ENCODE measurements at regions not wholly inside any gene's neighbourhood (a gene's known extent, or its start where the extent isn't known, plus 50 kb on each side); places are given as distances from the start of the nearest gene placed in this dataset.
A peak's percentile ranks its signal among the peaks of the same experiment; 100 is the strongest.

DNA sequence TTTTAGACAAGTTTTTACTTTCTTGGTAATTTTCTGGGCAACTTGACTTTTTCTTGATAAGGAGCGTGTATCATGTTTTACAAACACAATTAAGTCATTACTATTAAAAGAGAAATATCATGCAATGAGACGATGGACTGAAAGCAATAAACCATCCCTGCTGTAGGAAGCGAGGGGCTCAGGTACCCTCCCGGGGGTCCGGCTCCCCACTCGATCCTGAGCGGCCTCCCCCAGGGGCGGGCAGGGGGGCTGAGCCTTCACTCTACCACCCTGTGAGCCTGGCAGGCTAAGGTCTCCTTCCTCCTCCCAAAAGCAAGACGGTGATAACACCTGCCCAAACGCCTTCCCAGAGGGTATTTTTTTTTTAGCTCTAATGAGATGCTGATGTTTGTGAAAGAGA lies 51.8 kb upstream of the ADGRA1 start:
- no peak for ATAC-seq

DNA sequence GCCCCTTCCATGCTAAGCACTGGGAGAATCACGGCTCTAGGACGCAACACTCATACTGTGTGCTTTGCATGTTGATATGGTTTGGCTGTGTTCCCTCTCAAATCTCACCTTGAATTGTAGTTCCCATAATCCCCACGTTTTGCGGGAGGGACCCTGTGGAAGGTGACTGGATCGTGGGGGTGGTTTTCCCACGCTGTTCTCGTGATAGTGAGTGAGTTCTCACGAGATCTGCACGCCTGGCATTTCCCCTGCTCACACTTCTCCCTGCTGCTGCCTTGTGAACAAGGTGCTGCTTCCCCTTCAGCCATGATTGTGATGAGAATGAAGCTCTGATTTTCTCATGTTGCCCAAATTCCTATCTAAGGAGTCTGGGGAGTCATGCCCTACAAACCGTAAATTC lies 53.0 kb upstream of the ADGRA1 start:
- ATAC-seq: no peak

DNA sequence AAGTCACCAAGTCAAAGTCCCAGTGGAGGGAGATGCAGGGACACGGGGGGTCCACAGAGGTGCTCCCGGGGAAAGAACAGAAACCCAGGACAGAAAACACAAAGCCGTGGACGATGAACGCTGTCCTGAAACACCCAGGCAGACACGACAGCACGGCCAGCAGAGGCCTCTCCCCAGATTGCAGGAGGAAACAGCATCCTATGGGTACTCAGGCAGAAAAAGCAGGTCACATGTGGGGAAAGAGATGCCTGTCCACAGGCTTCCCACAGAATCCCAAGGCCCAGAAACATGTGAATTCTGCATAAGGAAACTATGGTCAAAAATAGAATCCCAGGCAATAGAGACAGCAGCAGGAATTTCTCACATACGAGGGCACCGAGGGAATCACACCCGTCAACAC lies 53.6 kb upstream of the ADGRA1 start:
- ATAC-seq: no peak

DNA sequence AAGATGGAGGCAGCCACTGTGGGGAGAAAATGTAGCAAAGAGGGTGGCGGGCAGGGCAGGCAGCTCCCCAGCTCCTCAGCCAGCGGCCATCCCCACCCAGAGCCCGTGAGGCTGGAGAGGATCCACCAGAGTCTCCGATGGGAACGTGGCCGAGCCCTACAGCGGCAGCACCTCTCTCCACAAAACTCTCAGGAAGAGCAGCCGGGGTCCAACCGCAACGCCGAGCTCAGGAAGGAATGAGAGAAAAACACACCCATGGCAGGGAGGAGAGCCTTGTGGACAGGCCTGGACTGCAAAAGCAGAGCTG lies 54.0 kb upstream of the ADGRA1 start:
- ATAC-seq: no peak

DNA sequence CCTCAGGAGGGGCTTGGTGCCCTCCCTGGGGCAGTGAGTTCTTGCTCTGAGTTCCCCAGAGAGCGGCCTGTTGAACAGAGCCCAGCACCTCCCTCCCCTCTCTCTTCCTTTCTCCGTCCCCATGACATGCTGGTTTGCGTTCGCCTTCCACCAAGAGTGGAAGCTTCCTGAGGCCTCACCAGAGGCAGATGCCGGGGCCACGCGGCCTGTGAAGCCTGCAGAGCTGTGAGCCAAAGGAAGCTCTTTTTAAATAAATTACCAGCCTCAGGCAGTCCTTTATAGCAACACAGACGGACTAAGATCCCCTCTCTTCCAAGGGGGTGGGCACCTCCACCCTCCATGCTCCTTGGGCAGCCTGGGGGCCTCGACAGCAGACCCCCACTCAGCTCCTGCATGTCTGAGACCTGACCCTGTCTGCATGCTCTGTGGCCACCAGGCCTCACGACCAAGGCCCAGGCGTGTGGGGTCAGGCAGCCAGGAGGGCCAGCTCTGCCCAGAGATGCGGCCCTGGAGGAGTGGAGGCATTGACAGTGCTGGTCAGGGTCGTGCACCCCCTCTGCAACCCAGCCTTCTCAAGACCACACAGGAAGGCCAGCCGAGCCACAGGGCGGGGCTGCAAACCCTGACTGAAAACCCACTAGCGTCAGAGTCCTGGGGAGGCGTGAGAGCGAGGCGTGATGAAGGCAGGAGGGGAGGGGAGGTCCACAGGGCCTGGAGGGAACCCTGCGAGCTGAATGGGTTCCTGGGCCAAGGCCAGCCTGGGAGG lies 54.6 kb upstream of the ADGRA1 start:
- peak; percentile 16 for ATAC-seq

DNA sequence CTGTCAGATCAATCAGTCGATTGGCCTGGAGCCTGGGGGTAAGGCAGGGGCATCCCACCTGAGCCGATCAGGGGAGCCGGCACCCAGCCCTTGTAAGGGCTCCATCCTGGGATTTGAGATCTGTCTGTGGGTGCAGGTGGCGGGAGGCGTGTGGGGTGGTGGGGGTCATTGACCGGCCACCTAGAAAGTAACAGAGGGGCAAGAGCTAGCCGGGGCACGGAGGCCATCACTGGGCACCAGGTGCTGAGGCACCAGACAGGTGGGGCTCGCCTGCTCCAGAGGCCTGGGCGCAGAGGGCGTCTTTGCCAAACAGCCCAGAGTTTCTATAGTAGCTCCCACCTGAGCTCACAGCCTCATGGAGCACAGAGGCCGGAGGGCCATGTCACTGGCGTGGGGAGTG lies 55.5 kb upstream of the ADGRA1 start:
- ATAC-seq: no peak

DNA sequence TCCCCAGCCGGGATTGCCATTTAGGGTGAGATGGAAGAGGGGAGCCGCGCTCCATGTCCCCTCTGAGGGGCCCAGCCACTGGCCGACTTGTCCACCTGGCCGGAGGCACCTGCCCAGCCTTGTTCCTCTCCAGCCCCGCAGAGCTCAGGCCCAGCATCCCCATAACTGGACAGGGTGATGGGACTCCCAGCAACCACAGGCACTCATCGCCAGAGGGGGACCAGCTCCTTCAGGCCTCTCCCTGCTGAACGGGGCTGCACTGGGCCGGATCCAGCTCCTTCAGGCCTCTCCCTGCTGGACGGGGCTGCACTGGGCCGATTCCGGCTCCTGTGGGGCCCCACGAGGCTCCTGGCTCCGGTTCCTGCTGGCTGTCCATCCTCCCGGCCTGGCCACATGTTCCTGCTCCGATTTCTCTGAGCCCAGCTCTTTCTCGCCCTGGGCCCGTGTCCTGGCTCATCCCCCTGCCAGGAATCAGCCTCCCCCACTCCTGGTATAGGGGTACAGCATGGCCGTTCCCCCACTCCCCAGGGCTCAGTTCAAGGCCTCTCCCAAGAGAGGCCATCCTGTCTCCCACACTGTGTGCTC lies 56.1 kb upstream of the ADGRA1 start:
- ATAC-seq: no peak

DNA sequence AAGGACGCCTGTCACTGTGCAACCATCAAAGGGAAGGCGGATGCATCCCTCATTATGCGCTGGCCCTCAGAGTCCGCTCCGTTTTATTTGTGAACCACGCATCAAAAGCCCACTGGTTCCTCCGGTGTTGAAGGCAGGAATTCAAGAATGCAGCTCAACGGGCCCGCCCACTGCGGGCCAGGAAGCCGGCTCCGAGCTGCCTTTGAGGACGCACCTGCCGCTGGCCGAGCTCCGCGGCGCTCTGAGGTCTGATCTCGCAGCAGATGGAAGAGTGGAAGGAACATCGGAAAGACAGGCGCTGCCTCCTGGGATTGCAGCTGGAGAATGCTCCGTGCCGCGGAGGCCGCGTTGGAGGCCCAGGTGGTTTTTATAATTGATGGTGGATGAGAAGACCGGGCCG lies 56.9 kb upstream of the ADGRA1 start:
- no peak for ATAC-seq

DNA sequence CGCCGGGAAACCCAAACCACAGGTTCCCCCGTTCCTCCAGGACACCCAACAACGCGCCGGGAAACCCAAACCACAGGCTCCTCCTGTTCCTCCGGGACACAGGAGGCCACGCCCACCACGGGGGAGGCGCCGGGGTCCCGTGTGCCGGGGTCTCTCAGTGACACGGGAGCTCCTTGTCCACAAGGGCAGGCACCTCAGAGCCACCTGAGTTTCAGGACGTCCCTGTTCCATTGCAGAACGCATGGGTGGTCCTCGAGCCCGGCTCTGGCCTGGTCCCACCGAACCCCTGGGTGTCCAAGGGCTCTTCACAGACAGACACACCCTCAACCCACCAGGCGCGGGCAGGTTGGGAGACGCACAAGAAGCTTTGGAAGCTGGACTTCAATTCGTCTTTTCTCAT lies 57.6 kb upstream of the ADGRA1 start:
- no peak for ATAC-seq

DNA sequence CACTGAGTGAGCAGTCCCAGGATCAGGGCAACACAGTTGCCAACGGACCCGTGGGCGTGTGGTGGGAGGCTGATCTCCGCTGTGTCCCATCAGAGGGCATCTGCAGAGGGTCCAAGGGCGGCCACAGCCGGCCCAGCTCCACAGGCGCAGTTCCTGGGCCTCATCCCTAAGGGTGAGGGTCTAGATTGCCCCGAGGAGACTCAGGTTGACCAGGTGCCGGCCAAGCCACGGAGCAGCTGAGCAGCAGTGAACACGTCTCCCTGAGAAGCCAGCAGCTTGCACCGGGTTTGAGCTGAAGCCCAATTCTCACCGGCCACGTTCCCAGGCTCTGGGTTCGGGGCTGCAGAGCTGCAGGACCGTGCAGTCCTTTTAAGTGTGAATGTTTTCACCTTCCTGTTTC lies 58.8 kb upstream of the ADGRA1 start:
- ATAC-seq: no peak

DNA sequence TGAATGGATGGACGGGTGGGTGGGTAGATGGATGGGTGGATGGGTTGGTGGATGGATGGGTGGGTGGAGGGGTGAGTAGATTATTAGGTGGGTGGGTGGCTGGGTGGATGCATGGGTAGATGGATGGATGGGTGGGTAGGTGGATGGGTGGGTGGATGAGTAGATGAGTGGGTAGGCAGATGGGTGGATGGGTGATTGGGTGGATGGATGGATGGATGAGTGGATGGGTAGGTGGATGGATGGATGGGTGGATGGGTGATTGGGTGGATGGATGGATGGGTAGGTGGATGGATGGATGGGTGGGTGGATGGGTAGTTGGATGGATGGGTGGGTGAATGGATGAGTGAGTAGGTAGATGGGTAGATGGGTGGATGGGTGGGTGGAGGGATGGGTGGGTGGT lies 59.6 kb upstream of the ADGRA1 start:
- no peak for ATAC-seq

DNA sequence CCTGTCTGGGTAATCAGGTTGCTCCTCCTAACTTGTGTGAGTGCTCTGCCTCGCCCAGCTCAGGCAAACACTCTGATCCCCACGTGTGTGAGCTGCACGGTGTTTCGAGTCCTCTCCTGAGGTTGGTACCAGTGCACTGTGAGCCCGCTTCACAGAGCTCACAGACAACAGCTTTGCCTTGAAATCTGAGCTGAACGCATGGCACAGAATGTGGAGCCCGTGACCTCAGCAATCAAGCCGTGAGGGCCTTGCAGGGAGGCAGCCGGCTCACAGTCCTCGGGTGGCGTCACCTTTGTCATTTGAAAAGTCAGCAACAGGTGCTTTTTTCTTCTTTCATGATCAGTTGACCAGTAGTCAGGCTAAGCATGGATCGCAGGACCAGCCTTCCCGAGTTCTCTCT lies 60.2 kb upstream of the ADGRA1 start:
- ATAC-seq: no peak

DNA sequence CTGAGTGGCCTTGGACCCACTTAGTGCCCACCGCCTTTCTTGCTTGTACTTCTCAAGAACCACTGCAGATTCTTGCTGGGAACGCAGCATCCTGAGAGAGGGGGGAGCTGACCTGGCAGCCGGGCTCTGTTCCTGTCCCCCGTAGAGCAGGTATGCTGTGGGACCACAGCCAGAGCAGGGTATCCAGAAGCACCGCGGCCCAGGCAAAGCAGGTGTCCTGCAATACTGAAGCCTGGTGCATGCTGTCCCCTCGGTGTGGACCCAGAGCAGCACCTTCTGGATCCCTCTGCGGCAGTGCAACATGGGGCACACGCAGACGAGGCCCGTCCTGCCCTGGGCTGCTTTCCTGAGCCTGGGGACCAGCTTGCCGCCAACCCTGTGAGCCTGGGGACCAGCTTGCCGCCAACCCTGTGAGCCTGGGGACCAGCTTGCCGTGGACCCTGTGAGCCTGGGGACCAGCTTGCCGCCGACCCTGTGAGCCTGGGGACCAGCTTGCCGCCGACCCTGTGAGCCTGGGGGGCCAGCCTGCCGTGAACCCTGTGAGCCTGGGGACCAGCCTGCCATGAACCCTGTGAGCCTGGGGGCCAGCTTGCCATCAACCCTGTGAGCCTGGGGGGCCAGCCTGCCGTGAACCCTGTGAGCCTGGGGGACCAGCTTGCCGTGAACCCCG lies 60.9 kb upstream of the ADGRA1 start:
- no peak for ATAC-seq

DNA sequence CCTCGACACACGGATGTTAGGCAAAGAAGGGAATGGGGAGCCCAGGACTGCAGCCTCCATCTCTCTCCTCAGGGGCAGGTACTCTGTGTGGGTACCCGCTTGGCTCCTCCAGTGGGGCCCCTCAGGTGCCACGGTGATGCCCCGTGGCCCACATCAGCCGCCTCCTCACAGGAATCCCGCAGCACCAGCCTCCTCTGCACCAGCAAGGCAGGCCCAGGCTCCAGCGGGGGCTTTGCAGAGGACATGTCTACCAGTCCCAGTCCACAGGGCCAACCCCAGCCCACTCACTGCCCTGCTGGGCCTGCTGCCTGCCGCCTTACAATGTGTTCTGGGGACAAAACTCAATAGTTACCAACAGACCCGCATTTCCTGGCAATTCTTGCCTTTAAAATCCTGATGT lies 61.6 kb upstream of the ADGRA1 start:
- no peak for ATAC-seq

DNA sequence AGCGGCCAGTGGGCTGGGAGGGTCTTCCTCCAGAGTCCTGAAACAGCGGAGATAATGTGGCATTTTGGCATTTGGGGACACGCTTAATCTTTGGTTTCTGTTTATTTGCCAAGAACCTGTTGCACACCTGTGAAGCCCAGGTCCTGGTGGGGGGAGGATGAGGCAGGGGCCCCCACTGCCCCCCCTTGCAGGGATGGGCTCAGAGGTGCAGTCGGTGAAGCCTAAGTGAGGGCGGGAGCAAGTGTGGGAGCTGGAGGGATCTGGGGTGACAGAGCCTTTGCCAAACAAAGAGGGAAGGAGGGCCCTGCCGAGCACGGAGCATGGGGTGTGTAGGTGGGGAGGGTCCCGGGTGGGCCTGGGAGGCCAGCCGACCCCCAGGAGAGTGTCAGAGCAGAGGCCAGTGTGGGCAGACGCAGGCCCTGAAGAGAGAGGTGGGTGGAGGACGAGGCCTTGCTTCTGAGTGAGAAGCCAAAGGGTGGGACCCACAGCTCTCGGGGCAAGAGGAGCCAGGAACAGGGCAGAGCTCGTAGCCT lies 62.1 kb upstream of the ADGRA1 start:
- ATAC-seq: no peak

DNA sequence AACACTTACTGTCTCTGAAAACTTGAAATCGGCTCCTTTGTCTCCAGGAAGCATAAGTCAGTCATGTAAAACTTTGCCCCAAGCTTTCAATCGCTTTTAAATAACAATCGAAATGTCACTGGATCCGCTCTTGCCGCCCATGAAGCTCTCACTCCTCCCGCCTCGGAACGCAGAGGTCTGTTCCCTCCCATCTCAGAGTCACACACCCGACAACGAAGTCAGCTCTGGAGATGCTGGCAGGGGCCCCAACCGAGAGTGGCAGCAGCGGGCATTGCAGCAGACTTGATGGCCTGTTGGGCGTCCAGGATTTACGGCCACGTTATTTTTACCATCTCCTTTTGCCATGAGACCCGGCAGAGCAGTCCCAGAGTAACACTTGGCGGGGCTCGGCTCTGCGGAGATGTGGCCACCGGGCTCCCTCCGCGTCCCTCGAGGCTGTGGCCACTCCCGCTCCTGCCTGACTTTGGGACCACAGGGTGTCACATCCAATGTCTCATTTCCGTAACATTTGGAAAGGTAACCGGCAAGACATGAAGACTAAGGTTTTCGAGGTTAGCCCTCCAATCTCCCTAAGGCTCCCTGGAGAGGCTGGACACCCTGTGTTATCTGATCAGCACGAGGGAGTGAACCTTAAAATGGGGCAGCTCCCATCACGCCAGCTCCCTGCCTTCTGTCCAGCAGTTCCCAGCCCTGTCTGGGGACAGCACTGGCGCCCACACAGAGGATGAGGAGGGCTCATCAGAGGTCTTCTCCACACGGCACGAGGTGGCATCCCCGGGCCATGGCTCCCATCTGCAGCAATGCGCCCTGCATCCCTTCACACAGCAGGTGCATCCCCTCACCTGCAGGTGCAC lies 62.8 kb upstream of the ADGRA1 start:
- ATAC-seq: no peak

DNA sequence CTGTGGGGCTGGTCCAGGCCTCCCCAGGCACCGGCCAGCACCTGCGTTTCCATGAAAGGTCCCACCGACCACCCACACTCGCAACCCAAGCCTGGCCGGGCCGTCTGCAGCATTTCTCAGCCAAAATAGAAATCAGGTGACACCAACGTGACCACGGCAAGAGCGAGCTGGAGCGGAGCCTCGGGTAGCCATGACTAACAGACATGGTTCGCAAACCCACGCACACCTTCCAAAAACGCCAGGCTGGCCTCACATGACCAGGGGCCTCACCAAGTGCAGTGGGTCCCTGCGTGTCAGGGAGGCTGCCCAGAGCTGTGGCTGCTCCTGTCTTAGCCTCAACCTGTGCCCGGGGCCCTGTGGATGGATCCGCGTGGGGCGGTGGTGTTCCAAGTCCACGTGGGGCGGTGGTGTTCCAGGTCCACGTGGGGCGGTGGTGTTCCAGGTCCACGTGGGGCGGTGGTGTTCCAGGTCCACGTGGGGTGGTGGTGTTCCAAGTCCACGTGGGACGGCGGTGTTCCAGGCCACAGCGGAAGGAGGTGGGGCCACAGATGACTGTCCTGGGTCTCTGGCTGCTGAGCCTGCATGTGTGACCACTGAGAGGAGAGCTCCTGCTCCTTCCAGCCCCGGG lies 64.4 kb upstream of the ADGRA1 start:
- ATAC-seq: no peak

DNA sequence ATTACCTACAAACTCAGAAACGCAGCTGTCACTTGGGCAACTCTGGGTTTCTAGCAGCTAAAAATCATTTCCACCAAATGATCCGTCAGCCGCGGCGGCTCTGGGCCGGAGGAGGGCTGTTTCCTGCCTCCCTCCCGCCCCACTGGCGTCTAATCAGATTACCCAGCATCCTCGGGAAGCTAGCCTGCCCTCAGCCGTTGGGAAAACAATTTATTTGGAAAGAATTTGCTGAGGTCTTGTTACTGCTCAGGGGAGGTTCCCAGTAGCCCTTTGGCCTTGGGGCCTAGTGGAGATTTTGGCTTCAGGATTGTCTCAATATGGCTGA lies 65.0 kb upstream of the ADGRA1 start:
- ATAC-seq: no peak

DNA sequence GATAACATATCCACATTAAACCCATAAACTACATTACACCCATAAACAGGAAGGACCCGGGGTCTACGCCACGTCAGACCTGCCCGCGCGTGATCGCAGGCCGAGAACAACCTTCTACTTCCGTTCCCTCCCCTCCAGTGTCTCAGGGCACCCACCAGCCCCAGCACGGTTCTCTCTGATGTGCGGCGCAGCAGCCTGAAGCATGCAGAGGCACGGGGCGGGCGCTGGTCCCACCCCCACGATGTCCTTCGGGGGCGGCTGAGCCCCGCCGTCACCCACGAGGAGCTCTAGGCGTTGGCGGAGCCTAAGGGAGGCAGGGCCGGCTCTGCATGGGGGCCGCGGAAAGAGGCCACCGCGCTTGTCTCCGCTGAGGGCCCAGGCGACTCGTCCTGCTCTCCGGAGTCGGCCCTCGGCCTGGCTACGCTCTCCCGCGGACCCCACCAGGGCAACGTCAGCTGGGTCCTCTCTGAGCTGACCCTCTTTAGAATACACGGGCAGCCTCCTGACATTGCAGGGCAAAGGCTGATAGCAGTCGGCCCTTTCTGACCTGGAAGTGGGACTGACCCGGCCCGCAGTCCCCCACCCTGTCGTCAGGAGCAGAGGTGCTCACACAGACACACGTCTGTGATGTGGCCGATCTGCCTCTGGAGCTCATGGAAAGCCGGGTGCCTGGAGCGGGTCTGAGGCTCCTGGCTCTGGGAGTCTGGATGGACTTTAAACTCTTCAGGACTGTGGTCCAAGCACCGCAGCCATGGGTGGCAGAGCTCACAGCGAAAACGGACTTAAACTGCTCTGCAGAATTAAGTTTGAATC lies 65.6 kb upstream of the ADGRA1 start:
- ATAC-seq: no peak

DNA sequence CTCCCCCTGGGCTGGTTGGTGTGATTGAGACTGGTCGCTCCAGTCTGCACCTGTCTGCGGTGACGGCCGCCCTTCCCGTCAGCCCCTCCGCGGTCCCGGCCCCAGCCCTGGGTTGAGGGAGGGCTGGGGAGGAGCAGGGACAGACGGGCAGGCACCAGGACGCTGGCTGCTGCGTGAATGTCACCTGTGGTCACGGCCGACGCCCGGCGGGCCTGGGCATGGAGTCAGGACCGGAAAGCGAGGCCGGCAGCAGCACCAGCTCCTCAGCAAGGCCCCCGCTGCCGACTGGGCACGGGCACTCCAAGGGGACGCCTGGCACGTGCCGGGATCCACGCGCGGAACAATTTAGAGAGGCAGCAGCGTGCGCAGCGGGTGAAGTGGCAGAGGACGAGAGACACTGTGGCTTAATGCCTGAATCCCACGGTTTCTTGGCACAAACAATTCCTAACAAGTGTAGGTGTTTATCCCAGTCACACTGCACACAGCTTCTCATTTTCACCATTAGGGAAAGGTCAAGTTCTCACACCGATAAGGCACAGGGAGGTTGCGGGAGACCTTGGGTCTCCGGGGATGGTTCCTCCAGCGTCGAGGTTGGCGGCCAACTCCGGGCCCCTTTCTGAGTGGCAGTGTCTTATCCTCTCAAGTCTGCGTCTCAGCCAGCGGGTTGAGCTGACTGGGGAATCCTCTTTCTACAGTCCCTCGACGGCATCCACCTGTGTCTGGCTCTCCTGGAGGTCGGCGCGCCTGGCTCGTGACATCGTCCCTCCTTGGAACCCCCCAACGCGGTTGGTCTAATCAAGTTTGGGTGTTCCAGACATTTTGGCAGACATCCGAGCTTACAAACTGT lies 66.4 kb upstream of the ADGRA1 start:
- no peak for ATAC-seq

DNA sequence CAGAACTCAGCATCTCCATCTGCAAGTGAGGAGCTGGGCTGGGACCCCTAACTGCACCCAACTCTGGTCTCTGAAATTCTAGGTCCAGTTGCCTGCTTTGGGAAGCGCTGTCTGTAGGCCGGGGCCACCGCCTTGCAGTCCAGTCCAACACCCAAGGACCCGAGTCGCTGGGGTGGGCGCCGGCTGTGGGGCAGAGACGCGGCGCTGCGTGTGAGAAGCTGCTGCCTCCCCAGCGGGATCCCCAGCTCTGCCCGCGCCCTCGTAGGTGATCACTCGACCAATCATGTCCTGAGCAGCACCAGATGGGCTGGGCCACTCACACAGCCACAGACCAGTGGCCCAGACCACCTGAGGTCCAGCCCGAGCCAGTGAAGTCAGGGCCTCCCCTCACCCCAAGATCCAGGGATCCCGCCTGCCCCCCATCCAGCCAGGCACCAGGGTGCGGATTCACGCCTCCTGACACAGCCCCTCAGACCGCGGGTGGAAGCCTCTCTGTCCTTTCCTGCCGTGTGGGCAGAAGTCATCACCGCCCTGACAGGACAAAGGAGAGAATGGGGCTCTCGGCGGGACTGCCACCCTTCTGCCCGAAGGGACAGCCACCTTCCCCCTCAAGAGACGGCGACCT lies 67.4 kb upstream of the ADGRA1 start:
- ATAC-seq: no peak

Measured in esophagus mucosa (tissue), 1 donor.